GM19351 (cell line): ENCODE measurements at regions not wholly inside any gene's neighbourhood (a gene's known extent, or its start where the extent isn't known, plus 50 kb on each side); places are given as distances from the start of the nearest gene placed in this dataset.

Source experiments
- ATAC-seq: cut with Tn5 transposase; IDR thresholded peaks from one replicate; pipeline ENCODE4 v1.9.1; 2021; ENCODE audit warnings: mild to moderate bottlenecking, moderate library complexity; ENCODE audit not compliant: unreplicated experiment

DNA sequence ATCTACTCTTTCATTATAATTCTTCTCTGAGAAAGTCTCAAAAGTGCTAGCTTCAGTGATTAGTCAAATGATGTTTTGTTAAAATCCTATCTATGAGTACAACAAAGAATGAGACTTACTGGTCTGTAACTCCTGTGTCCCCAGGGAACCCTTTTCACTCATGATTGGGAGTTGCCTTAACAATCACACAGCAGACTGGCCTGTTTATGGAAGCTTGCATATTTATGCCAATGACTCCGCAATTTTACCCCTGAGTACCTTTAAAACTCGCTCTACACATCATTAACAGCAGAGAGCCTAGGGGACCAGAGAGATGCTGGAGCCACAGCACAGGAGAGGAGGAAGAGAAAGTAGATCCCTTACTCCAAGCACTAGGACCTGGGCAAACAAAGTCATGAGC, 628.1 kb downstream of the IGSF11 start:
- no peak for ATAC-seq

DNA sequence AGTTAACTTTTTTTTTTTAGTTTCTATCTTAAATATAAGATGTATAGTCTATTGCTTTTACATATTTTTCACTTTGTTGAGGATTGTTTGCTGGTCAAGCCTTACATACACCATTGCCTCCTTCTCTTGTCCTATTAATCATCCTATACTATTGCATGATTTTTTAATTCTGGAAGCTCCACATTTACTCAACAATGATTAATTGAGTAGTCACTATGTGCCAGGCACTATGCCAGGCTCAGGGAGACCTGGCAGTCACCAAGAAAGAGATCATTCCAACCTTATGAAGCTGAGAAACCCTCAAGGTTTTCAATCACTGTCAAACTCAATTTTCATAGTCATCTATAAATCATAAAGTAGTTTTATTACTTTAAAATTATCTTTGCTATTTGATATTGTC, 626.2 kb downstream of the IGSF11 start:
- no peak for ATAC-seq

DNA sequence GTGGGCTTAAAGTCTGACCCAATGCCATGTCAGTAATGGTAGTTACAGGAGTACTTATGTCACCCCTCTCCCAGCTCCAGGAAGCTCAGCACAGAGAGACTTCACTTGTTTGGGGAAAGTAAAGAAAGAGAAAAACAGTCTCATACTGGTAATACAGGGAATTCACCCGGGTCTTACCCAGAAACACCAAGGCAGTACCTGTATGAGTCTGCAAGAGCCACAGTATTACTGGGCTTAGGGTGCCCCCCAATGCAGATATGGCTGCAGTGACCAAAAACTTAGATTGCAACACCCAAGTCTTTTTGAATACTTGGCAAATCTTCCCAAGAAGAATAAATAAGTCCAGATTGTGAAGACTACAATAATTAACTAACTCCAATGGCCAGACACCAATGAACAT, 622.1 kb downstream of the IGSF11 start:
- ATAC-seq = peak; percentile 86

DNA sequence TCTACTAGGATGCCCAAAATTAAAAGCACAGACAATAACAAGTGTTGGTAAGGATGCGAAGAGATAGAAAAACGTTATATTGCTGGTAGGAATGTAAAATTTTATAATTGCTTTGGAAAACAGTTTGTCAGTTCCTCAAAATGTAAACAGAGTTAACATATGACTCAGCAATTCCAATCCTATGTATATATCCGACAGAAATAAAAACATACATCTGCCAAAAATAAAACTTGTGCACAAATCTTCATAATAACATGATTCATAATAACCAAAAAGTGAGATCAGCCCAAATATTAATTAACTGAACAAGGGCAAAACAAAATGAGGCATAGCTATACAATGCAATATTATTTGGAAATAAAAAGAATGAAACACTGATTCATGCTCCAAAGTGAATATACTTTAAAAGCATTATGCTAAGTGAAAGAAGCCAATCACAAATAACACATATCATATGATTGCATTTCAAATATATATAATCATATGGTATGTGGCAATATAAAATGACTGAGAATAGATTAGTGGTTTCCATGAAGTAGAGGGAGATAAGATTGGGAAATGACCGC, 609.3 kb downstream of the IGSF11 start:
- no peak for ATAC-seq

DNA sequence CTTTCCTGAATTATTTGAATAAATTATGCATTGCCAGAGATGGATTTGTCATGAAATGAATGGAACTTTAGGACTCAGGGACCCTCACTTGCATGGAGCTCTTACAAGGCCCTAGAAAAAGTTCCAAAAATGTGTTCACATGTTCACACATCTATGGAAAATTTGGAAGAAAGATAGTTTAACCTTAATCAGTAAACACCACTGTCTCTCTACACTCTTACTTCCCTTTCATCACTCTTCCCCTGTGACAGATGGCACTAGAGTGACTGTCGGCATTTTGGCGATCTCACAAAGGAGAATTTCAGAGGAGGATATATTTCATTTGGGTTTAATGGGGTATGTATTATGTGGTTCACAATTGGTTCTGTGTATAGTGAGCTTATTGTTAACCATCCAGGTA, 600.8 kb downstream of the IGSF11 start:
- no peak for ATAC-seq

DNA sequence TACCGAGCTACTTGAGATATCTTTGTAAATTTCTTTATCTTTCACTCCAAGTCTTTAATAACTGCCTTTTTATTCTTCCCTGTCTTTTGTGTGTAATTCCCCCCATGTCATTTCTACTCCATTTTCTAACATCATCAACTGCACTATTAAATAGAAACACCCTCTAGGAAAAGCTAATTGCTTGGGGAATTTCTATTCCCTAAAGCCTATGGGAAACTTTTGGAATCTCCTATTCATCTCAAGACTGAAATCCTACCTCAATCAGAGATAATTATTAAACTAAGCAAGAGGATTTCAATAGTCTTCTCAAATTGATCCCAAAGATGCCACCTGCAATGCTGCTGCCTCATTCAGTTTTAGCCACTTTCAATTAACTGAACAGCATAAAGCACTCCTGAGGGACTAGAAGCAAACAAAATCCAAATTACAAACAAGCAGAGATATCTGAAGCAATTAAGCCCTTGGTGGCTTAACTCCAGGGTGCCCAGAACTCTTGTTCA, 598.7 kb downstream of the IGSF11 start:
- ATAC-seq = no peak

DNA sequence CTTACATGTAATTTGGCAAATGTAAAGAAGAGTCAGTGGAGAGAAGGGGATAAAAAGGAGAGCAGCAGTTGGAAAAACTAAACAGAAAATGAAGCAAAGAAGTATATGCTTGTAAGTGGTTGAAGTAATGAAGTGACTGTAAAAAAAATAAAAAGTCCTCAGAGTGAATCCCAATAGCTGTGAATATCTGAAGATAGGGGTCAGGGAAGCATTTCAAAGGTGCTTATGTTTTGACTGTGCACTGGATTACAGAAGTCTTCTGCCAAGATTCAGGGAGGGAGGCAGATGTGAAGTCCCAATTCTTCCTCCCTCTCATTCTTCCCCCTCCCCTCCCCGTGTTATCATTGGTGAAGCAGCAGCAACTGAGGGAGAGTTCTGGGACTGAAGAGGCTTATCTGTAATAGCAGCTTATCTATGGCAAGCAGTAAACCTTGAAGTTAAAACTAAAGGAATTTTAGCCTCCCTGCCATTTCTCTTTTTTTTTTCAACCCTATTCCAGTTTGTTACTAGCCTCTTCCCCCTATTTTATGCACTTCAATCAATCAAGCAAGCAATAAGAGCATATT, 597.9 kb downstream of the IGSF11 start:
- no peak for ATAC-seq

DNA sequence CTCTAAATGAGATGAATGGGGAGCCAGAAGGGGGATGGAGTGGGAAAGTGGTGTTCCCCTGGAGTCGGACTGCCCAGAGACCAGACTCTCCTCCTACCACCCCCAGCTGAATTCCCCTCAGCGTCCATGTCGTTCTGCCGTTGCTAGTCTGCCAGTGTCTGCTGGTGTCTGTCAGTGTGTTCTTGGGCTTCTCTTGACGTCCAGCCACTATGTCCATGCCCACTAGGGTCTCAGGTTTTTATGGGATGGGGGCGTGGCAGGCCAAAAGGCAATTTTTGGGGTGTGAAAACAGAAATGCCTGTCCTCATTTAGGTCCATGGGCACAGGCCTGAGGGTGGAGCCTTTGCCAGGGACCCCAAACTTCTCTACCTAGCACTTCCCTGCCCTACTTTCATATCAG, 589.6 kb downstream of the IGSF11 start:
- ATAC-seq = no peak

DNA sequence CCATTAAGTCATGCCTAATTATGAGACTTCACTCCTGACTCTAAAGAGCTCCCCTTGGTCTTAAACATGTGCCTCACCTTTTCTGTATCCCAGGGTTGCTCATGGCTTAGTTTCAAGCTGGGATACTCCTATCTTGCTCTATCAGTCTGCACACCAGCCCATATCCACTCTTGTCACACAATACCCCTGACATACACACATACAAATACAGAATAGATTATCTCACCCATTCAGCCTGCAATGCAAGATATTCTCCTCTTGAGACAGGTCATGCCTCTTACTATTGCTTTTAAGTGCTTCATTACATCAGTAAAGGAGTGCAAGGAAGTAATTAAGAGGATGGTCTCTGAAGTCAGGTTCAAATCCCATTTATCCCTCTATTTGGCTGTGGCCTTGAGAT, 587.3 kb downstream of the IGSF11 start:
- ATAC-seq = no peak

DNA sequence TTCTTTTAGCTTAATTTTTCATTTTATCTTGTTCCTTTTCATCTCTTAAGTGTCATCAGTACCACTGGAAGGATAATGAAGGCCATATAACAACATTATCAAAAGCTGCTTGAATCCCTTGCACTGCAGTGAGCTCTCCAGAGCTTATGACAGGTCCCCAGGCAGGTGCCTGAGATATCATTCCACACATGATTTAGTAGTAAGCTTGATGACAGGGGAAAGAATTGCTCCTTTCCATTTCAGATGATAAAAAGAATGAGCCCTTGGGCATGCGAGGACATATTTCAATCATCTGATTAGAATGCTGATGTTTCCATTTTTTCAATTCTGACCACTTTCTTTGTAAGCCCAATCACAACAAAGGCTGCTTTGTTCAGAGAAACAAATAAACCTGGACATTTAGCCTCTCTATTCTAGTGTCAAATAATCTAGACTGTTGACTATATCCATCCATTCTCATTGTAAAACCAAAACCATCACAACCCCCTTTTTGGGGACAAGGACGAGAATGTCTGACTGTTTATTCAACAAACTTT, 567.8 kb downstream of the IGSF11 start:
- ATAC-seq = no peak

DNA sequence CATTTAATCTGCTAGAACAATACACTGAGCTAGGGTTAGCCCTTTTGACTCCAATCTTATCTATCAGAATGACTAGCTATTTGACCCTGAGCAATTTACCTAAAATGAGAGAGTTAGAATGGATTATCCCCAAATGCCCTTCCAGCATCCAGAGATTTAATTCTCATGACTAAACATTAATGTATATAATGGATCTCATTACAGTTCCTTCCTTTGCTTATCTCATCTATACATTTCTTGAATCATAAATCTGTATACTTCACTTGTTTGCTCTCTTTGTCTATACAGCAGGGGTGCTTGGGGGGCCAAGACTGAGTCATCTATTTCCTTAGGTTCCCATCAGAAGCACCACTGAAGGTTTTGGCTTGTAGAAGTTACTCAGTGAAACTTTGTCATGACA, 565.8 kb downstream of the IGSF11 start:
- ATAC-seq = no peak

DNA sequence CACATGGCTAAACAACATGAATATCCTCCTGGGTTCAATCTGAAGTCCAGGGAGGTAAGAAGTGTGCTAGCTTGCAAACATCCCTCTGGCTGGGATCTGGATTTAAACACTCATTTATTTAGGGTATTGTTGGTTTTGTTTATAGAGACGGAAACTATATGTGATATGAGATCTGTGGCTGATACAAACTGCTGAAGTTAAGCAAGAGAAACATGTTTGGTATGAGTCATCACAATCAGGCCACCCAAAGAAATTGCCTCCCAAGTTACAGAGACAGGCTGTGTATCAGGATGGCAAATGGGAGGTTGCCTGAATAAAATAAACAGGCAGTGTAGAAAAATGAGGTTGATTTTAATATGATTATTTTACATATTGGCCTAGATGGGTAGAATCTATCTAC, 562.1 kb downstream of the IGSF11 start:
- peak; percentile 61 for ATAC-seq

DNA sequence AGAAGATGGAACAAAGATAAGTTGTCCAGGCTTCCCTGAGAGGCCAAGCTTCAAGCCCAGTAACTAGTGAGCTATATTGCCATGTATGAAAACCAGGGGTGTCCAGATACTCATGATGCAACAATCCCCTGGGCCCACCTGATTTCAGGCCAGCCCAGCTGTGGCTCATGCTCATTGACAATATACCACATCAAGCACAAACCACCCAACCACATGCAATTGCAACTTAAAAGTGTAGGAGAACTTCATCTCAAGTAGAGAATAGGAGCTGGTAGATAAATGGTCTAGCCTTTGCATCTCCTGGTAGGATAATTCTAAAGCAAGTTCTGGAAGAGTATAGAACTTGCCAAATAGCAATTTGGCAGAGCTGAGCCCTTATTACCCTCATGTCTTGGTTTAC, 561.3 kb downstream of the IGSF11 start:
- no peak for ATAC-seq

DNA sequence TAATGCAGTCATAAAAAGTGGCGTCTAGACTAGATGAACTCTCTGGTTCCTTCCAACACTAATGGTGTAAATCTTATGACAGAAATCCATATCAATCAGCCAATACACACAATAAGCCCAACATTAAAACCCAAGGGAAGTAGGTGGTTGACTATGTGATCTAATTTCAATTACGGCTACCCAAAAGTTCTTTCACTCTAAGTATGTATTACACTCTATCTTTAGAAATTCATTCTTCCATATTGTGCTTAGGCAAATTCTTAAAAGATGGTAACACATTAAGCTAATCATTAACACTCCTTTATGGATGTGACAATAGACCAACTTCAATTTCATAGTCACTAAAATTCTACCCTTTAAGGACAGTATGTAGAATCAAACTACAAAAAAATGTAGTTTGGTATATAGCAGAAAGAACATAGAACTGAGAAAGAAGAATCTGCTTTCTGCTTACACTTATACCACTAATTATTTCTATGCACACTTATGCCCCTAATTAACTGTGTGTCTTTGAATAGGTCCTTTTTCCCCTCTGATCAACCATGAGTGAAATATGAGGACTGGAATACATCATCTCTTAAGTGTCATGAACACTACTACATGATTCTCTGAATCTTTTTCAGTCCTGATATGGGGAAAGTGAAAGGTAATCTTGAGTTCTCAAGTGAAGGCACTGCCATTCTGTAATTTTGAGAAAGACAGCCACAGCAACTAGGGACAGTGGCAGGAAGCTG, 557.6 kb downstream of the IGSF11 start:
- ATAC-seq = peak; percentile 38

DNA sequence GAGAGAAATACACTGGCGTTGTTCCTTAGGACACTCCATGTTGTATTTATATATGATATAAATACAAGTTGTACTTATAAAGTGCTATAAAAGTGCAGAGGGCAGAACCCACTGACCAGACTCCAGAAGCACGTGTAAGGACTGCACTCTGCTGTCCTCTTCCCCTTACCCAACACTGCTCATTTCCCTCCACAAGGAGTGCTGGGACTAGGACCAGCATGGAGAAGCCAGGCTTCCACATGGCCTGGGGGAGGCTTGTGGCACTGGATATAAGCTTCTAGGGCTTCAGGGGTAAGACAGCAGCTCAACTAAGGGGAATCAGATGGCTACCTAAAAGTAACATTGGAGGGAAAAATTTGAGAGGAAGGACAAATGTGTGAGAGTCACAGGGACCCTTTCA, 556.9 kb downstream of the IGSF11 start:
- ATAC-seq = no peak

DNA sequence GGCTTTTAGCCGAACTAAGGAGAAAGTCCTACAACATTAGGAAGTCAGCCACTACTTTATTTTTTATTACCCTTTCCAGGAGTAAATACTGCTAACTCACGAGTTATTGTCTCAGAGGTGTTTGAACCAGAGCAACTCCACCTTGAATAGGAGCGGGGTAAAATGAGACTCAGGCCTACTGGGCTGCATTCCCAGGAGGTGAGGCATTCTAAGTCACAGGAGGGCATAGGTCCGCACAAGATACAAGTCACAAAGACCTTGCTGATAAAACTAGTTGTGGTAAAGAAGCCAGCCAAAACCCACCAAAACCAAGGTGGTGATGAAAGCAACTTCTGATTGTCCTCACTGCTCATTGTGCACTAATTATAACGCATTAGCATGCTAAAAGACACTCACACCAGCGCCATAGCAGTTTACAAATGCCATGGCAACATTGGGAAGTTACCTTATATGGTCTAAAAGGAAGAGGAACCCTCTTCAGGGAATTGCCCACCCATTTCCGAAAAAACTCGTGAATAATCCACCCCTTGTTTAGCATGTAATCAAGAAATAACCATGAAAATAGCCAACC, 555.9 kb downstream of the IGSF11 start:
- ATAC-seq = no peak

DNA sequence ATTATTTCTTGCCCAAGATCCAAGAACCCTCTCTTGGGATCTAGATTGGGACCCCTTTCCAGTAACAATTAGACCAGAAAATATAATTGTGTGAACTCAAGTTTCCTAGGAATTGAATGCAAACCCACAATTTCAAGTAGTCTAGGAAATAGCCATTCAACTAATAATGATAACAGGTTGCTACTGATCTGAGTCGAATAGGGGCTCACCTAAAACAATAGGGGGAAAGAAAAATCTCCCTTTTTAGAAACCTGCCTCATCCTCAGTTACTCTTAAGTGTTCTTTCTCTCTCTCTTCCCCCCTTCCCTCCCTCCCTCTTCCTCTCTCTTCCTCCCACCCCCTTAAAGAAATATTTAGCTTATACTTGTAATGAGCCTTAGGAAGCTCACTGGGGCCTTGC, 555.3 kb downstream of the IGSF11 start:
- no peak for ATAC-seq

DNA sequence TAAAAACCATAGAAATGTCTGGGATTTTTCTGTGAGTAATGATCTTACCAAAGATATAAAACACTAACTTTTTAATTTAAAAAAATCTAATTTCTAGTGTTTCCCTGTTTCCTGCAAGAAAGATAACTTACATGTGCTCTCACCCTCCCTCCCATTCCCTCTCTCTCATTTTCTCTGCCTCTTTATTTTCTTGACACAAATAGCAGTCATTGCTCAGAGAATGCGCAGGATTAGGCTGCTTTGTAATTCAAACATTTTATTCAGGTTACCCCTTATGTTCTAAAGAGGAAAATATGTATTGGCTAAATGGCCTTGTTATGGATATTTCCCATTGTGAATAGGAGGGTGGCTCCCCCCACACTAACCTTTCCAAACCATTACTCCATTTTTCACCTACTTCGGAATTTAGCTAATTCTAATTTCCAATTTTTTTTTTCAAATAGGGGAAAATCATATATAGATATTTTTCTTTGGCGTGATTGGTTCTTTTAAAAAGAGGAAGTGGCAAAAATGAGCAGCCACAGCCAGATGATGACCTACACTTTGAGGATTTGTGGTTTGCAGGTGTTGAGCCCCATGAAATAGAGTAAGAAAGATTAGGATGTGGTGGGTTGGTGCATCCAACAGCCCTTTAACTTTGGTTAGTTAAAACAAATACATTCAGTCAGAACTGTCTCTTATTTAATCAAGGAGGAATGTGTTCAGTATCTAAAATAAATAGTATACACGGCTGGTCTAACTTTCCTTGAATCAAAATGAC, 554.4 kb downstream of the IGSF11 start:
- ATAC-seq = peak; percentile 67

DNA sequence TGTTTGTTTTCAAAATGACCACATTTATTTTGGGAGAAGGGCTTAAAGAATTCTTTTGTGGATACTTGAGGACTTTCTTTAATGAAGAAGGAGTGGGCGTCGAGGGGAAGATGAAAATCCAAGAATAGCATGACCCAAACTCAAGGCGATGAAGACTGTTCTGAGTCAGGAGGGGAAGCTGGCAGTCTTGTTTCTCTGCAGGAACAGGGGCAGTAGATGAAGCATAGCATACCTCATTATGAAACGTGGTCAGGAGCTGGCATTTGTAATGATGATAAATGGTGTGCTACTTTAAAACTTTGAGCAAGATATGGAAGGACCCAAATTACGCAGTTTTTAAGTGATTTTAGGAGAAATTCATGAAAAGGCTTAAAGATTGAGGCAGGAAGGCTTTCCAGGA, 549.0 kb downstream of the IGSF11 start:
- ATAC-seq = no peak

DNA sequence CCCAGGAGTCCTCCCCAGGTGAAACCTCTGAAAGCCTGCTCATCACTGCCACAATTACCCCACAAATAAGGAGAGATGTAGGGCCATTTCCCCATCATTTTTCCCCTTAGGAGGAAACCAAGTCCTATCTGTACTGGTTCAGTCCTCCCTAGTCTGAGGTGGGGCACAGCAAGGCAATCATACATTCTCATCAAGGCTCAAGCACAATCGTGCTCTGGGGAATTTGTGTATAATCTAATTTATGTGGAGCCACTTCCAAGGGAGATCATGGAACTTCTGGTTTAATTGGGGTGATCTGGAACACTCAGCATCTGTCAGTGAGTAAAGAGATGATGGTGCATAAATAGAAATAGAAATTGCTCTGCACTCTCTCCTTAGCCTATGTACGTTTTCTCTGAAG, 546.9 kb downstream of the IGSF11 start:
- no peak for ATAC-seq

DNA sequence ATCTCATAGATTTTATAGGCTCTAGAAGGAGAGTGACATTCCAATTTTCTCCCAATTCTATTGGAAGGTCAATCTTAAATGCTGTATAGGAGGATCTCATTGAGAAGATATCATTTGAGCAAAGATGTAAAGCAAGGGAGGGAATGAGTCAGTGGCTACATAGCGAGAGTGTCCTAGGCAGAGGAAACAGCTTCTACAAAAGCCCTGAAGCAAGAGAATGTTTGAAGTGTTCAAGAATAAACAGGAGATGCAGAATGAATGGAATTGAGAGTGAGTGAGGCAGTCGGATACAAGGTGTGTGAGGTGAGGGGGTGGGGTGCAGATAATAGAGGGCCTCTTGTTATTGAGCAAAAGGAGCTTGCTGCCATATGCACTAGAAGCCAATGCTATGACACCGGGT, 545.9 kb downstream of the IGSF11 start:
- ATAC-seq = no peak
